Brain microvascular endothelial cell (primary cell): ENCODE measurements at regions not wholly inside any gene's neighbourhood (a gene's known extent, or its start where the extent isn't known, plus 50 kb on each side); places are given as distances from the start of the nearest gene placed in this dataset.

ENCODE experiments used
- DNase-seq: peaks from one replicate; pipeline ENCODE4 v3.0.0-alpha.2; 2020
- H3K27ac ChIP-seq: fragments of 250-450 bp; sonication (Bioruptor Pico); 2 replicates; pipeline ENCODE4 v1.5.1; 2020; ENCODE audit warnings: mild to moderate bottlenecking, moderate library complexity
- H3K27me3 ChIP-seq: fragments of 250-450 bp; sonication (Bioruptor Pico); replicated peaks from 2 replicates; pipeline ENCODE4 v1.5.1; 2020; ENCODE audit warnings: mild to moderate bottlenecking
- H3K36me3 ChIP-seq: fragments of 250-450 bp; sonication (Bioruptor Pico); replicated peaks from 2 replicates; pipeline ENCODE4 v1.5.1; 2020; ENCODE audit warnings: mild to moderate bottlenecking
- H3K4me3 ChIP-seq: 2 replicates; pipeline ENCODE4 v1.5.1; 2011; ENCODE audit warnings: low read depth, mild to moderate bottlenecking, control low read depth, low read length, moderate library complexity
- in situ Hi-C: cut with HindIII; loops from 2 replicates; pipeline ENCODE4 v1.10.0; 2017; ENCODE audit warnings: low sequenced_read_pairs, low pct_ligation_motif_present
- TF ChIP-seq, protein P1 (sequence below): IDR thresholded peaks from 2 replicates; pipeline ENCODE4 v1.5.1; 2011; ENCODE audit warnings: low read depth, mild to moderate bottlenecking, moderate library complexity, low read length, control low read depth, inconsistent platforms; ENCODE audit errors: missing control alignments

DNA sequence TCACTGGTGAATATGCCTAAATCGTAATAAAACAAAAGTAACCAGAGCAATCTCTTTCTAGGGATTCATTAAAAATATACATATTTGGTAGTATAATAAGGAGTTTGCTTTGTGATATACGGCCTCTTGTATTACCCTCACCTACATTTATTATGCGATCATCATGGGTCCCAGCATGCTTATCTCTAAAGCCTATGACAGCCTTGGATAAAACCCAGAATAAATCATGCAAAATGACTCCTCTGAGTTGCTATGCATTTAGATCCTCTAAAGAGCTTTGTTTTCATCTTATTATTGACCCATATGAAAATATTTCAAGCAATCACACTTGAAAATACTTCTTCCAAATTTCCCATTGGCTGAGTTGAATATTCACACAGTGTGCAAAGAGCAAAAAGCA lies 432.3 kb downstream of the SUCLG1 start:
- in situ Hi-C loops = no loop called here
- no peak for DNase-seq
- Histone ChIP-seq H3K27me3 (no peaks in the 10 kb centered on the region), H3K36me3 (no peaks in the 10 kb centered on the region), H3K27ac (no peak overlapping the region), H3K4me3 (no peak overlapping the region)
- TF ChIP-seq, protein P1, sequence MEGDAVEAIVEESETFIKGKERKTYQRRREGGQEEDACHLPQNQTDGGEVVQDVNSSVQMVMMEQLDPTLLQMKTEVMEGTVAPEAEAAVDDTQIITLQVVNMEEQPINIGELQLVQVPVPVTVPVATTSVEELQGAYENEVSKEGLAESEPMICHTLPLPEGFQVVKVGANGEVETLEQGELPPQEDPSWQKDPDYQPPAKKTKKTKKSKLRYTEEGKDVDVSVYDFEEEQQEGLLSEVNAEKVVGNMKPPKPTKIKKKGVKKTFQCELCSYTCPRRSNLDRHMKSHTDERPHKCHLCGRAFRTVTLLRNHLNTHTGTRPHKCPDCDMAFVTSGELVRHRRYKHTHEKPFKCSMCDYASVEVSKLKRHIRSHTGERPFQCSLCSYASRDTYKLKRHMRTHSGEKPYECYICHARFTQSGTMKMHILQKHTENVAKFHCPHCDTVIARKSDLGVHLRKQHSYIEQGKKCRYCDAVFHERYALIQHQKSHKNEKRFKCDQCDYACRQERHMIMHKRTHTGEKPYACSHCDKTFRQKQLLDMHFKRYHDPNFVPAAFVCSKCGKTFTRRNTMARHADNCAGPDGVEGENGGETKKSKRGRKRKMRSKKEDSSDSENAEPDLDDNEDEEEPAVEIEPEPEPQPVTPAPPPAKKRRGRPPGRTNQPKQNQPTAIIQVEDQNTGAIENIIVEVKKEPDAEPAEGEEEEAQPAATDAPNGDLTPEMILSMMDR = no peak

DNA sequence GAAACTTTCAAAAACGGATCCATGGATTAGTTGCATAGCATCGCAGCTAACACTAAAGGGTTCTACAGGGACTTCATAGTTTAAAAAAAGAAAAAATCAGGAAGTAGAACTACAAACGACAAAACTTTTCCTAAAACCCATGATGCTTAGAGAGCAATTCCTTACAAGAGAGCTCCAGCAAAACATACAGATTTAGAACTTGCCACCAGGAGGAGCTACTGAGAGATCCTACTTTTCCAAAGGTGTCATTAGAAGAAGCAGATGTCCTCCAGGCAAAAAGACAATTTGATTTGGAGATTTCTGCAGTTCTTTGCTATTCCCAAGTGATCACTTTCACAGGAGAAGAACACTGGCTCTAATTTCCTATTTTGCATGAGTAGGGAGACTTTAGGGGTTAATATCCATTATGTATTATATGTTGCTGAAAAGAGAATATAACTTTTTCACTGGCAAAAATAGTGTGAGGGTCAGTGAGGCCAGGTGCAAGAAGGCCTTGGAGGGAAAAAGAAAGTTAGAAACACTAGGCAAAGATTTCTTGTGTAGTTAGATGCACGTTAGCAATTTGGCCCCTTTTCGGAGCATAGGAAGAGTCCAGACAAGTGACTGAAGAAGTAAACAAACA lies 436.2 kb downstream of the SUCLG1 start:
- Histone ChIP-seq H3K27me3 (no peaks in the 10 kb centered on the region), H3K36me3 (no peaks in the 10 kb centered on the region), H3K27ac (no peak overlapping the region), H3K4me3 (no peak overlapping the region)
- peak; percentile 20 for DNase-seq
- in situ Hi-C loops = no loop called here
- TF ChIP-seq, protein P1 = peak; percentile 56

DNA sequence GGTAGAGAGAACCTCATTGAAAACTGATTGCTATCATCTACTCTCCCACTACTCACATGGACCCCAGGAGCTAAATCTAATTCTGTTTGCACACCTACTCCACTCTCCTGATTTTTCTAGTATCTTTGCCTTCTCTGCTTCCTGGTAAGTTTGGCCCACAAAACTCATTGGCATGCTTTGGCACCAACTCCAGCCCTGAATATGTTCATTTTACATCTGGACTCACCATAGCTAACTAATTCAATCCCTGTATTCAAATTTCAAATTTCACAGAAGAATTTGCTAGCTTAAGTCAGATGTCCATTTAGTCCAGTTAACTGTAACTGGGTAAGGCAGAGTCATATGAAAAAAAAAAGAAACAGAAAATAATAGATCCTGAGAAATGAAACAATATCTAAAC lies 442.1 kb downstream of the SUCLG1 start:
- in situ Hi-C loops = no loop called here
- no peak for DNase-seq
- Histone ChIP-seq H3K27ac (no peak overlapping the region), H3K4me3 (no peak overlapping the region), H3K36me3 (no peaks in the 10 kb centered on the region), H3K27me3 (no peaks in the 10 kb centered on the region)
- TF ChIP-seq, protein P1 = no peak

DNA sequence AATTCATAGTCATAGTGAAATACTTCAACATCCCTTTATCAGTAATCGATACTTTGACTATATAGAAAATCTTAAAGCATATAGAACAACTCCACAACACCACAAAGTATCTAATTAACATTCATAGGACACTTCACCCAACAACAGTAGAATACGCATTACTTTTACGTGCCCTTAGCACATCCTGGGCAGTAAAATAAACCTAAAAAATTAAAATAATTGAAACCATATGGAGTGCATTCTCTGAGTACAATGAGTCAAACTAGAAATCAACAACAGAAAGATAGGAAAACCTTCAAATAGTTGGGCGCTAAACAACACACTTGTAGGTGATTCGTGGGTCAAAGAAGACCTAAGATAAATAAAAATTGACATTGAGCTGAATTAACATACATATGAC lies 442.9 kb downstream of the SUCLG1 start:
- no peak overlapping the region for H3K27ac ChIP-seq
- no peaks in the 10 kb centered on the region for H3K27me3 ChIP-seq
- TF ChIP-seq, protein P1 = no peak
- no peak for DNase-seq
- in situ Hi-C loops = no loop called here
- H3K4me3 ChIP-seq = no peak overlapping the region
- H3K36me3 ChIP-seq = no peaks in the 10 kb centered on the region

DNA sequence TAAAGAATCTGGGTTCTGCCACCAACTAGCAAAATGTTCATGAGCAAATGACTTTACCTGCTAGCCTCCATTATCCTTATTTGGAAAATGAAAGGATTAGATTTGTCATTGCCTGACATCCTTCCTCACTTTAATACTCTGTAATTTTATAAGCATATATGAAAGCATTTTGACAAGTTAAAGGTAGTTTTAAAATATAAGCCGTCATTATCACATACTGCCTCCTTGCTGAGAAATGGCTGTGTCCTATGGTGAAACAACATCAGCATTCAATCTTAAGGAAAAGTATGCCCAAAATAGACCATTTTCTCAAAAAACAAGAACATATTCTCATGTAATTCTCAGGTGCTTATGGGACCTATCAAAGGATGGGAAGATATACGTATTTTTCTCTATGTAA lies 461.2 kb downstream of the SUCLG1 start:
- H3K27me3 ChIP-seq = no peaks in the 10 kb centered on the region
- H3K36me3 ChIP-seq = no peaks in the 10 kb centered on the region
- in situ Hi-C loops = no loop called here
- DNase-seq = no peak
- no peak overlapping the region for H3K27ac ChIP-seq
- no peak overlapping the region for H3K4me3 ChIP-seq
- TF ChIP-seq, protein P1 = no peak

DNA sequence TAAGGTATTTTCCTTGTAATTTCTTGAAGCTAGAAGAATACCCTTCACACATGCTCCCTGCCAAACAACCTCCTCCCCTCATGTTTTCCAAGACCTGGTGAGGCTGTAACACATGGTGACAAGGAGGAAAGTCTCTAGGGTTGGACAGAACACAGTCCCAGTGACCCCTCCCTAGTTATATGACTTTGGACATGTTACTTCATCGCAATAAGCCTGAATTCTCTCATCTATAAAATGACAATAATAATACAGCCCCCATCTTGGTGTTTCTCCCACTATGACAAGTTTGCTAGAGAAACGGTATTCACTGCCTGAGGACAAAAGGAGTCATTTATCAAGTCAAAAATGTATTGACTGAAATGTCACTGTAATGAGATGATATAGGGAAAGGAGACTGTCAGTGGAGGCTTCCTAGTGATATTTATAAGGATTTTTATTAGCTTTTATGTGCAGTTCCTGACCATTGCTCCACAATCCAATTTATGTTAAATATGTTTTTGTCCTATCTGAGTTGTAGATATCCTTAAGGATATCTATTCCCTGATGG lies 464.4 kb downstream of the SUCLG1 start:
- H3K27ac ChIP-seq = no peak overlapping the region
- TF ChIP-seq, protein P1 = no peak
- in situ Hi-C loops = no loop called here
- H3K36me3 ChIP-seq = no peaks in the 10 kb centered on the region
- no peak for DNase-seq
- H3K27me3 ChIP-seq = no peaks in the 10 kb centered on the region
- no peak overlapping the region for H3K4me3 ChIP-seq
